Brain pericyte (primary cell): ENCODE measurements at regions not wholly inside any gene's neighbourhood (a gene's known extent, or its start where the extent isn't known, plus 50 kb on each side); places are given as distances from the start of the nearest gene placed in this dataset.

ENCODE experiments used
- DNase-seq: peaks from one replicate; pipeline ENCODE4 v3.0.0-alpha.2; 2012; ENCODE audit warnings: low read depth, low spot score

GRCh38 chr3:35946854-35947515, 307.7 kb downstream of the ARPP21 start:
- no peak for DNase-seq

GRCh38 chr3:35950021-35950420, 310.7 kb downstream of the ARPP21 start:
- DNase-seq, result no peak

GRCh38 chr3:35954413-35954812, 315.1 kb downstream of the ARPP21 start:
- no peak for DNase-seq

- DNase-seq, result peak; percentile 12
These were observed 326.6 kb downstream of the ARPP21 start for GRCh38 chr3:35965908-35966307.

GRCh38 chr3:35966629-35967464, 327.5 kb downstream of the ARPP21 start:
- DNase-seq, result no peak

- no peak for DNase-seq
These were observed 328.8 kb downstream of the ARPP21 start for GRCh38 chr3:35968043-35968622.

- no peak for DNase-seq
These were observed 330.1 kb downstream of the ARPP21 start for GRCh38 chr3:35969406-35969805.

GRCh38 chr3:35970793-35971192, 331.5 kb downstream of the ARPP21 start:
- no peak for DNase-seq

GRCh38 chr3:35971686-35972085, 332.4 kb downstream of the ARPP21 start:
- DNase-seq, result no peak

- DNase-seq, result no peak
These were observed 335.5 kb downstream of the ARPP21 start for GRCh38 chr3:35974872-35975271.

GRCh38 chr3:35986161-35986560, 346.8 kb downstream of the ARPP21 start:
- no peak for DNase-seq

- no peak for DNase-seq
These were observed 348.1 kb downstream of the ARPP21 start for GRCh38 chr3:35987386-35987785.

- DNase-seq, result no peak
These were observed 352.7 kb downstream of the ARPP21 start for GRCh38 chr3:35992041-35992440.

- no peak for DNase-seq
These were observed 368.5 kb upstream of the STAC start for GRCh38 chr3:36011791-36012190.

GRCh38 chr3:36013425-36013824, 366.9 kb upstream of the STAC start:
- no peak for DNase-seq

GRCh38 chr3:36025232-36025631, 355.1 kb upstream of the STAC start:
- DNase-seq, result no peak

- no peak for DNase-seq
These were observed 347.9 kb upstream of the STAC start for GRCh38 chr3:36032180-36033047.

GRCh38 chr3:36058404-36059030, 321.8 kb upstream of the STAC start:
- no peak for DNase-seq

GRCh38 chr3:36060950-36061349, 319.4 kb upstream of the STAC start:
- no peak for DNase-seq

- no peak for DNase-seq
These were observed 316.3 kb upstream of the STAC start for GRCh38 chr3:36063992-36064391.

GRCh38 chr3:36065321-36065720, 315.0 kb upstream of the STAC start:
- no peak for DNase-seq
